ENCODE measurements at regions not wholly inside any gene's neighbourhood (a gene's known extent, or its start where the extent isn't known, plus 50 kb on each side); places are given as distances from the start of the nearest gene placed in this dataset.

DNA sequence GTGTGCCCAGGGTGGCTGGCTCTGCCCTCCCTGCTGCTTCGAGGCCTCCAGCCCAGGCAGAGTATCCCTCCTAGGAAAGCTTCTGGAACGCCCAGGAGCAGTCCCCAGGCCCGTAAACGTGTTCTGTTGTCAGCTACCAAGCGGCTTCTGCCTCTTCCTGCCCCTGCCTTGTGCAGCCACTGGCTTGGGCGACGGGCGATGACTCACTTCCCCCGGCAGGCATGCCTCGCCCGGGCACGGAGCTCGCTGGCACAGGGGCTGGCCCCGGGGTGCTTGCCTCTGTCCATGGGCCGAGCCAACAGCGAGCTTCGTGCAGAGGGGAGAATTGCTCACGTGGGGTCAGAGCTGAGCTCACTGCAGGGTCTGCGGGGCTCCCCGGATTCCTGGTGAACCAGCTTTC is 86.7 kb upstream of the THBS2 start:
- H3K27me3 ChIP-seq: no peaks in the 10 kb centered on the region
- no peaks in the 10 kb centered on the region for H3K4me1 ChIP-seq (ENCODE audit: insufficient read depth)
- WGBS, 3 donors: 93 to 98% (median 95%) methylated on average over 11 to 20 of the region's 20 CpGs
- no peaks in the 10 kb centered on the region for H3K9me3 ChIP-seq
- intact Hi-C loops (cut with DNase I): no loop called here
- H3K27ac ChIP-seq: no peak overlapping the region
- no peak for DNase-seq
- no peaks in the 10 kb centered on the region for H3K36me3 ChIP-seq
- no peak overlapping the region for H3K4me3 ChIP-seq
- TF ChIP-seq EP300 (IDR thresholded peaks at IDR 0.05) (no peak), POLR2A (IDR thresholded peaks at IDR 0.05) (no peak)
- TF ChIP-seq, protein P1, sequence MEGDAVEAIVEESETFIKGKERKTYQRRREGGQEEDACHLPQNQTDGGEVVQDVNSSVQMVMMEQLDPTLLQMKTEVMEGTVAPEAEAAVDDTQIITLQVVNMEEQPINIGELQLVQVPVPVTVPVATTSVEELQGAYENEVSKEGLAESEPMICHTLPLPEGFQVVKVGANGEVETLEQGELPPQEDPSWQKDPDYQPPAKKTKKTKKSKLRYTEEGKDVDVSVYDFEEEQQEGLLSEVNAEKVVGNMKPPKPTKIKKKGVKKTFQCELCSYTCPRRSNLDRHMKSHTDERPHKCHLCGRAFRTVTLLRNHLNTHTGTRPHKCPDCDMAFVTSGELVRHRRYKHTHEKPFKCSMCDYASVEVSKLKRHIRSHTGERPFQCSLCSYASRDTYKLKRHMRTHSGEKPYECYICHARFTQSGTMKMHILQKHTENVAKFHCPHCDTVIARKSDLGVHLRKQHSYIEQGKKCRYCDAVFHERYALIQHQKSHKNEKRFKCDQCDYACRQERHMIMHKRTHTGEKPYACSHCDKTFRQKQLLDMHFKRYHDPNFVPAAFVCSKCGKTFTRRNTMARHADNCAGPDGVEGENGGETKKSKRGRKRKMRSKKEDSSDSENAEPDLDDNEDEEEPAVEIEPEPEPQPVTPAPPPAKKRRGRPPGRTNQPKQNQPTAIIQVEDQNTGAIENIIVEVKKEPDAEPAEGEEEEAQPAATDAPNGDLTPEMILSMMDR (IDR thresholded peaks at IDR 0.05): no peak

DNA sequence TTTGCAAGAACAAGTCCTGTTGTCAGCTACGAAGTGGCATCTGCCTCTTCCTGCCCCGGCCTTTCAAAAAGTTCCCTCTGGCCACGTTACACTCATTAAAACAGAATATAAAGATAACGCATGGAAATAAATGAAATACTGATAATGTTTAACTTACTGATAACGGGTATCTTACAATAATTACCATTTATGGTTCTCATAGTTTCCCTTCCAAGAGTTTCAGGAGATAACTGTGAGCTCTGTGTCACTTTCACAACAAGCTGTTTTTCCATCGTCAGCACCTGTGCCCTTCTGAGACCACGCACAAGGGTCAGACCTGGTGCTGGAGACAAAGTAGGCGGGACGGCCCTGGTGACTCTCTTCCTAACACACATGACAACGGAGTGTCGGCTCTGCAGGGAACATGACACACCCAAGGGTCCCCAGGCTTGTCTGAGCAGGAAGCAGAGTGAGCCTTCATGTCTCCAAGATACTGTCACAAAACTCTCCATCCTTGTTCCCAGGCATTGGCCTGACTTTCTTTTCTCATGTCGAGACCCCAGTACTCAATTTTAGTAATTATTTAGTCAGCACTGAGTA is 86.2 kb upstream of the THBS2 start:
- Histone ChIP-seq H3K27ac (no peak overlapping the region), H3K4me3 (no peak overlapping the region), H3K4me1 (ENCODE audit: insufficient read depth) (no peaks in the 10 kb centered on the region), H3K36me3 (no peaks in the 10 kb centered on the region), H3K27me3 (no peaks in the 10 kb centered on the region), H3K9me3 (no peaks in the 10 kb centered on the region)
- intact Hi-C loops (cut with DNase I): no loop called here
- TF ChIP-seq POLR2A (IDR thresholded peaks at IDR 0.05) (no peak), EP300 (IDR thresholded peaks at IDR 0.05) (no peak)
- TF ChIP-seq, protein P1 (IDR thresholded peaks at IDR 0.05): no peak
- 53 to 71% (median 57%) methylated on average over 12 of the region's 12 CpGs for WGBS, 3 donors
- no peak for DNase-seq

DNA sequence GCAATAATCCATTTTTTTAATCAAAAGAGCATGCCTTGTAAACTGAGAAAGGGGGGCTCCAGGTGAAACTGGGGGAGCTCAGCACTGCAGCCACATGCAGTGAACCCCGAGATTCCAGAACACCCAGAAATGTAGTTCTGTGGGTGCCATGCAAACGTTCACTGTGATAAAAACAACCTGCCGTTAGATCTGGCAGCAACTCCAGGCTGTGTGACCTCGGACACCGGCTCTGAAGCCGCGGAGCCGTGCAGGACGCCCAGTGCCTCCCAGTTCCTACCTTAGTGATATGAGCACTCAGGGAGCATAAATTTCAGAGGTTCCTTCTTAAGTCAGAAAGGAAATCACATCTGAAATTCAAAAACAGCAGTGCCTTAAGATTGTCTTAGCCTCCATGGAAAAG is 85.4 kb upstream of the THBS2 start:
- TF ChIP-seq, protein P1 (IDR thresholded peaks at IDR 0.05): no peak
- no peak for TF ChIP-seq EP300 (IDR thresholded peaks at IDR 0.05)
- no peaks in the 10 kb centered on the region for H3K9me3 ChIP-seq
- no peaks in the 10 kb centered on the region for H3K36me3 ChIP-seq
- 29 to 45% (median 42%) methylated on average over 9 of the region's 9 CpGs for WGBS, 3 donors
- H3K27me3 ChIP-seq: no peaks in the 10 kb centered on the region
- H3K27ac ChIP-seq: no peak overlapping the region
- DNase-seq: no peak
- no peak overlapping the region for H3K4me3 ChIP-seq
- no peaks in the 10 kb centered on the region for H3K4me1 ChIP-seq (ENCODE audit: insufficient read depth)
- intact Hi-C loops (cut with DNase I): no loop called here

DNA sequence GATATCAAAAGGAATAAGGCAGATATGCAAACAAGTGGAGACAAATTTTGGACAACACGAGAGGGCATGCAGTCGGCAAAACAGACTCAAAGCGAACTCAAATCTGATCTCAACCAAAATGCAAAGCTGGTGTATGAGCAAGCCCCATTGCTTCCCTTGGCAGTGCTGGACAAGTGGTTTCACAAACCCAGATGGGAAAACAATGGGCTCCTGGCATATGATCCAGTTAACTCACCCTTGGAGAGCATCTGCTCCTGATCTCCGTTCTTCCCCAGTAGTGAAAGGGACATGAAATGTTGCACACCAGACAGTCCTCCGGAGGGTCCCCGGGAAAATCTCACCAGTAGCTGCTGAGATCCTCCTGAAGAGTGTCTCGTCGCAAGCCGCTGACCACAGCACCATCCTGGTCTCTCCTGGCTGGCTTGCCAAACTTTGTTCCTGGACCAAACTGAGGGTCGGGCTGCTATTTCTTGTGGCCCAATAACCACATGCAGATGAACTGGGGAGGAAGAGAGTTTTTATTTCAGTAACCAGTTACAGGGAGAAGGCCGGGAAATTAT is 84.3 kb upstream of the THBS2 start:
- Histone ChIP-seq H3K4me1 (ENCODE audit: insufficient read depth) (no peaks in the 10 kb centered on the region), H3K36me3 (no peaks in the 10 kb centered on the region), H3K27me3 (no peaks in the 10 kb centered on the region), H3K27ac (no peak overlapping the region), H3K9me3 (no peaks in the 10 kb centered on the region), H3K4me3 (no peak overlapping the region)
- intact Hi-C loops (cut with DNase I): no loop called here
- WGBS, 3 donors: 95 to 96% (median 96%) methylated on average over 11 of the region's 11 CpGs
- DNase-seq: no peak
- TF ChIP-seq POLR2A (IDR thresholded peaks at IDR 0.05): no peak
- no peak for TF ChIP-seq EP300 (IDR thresholded peaks at IDR 0.05)
- TF ChIP-seq, protein P1 (IDR thresholded peaks at IDR 0.05): no peak
